Ectodermal cell (in vitro differentiated cells): ENCODE measurements at regions not wholly inside any gene's neighbourhood (a gene's known extent, or its start where the extent isn't known, plus 50 kb on each side); places are given as distances from the start of the nearest gene placed in this dataset.
"Not testable (repeated sequence)": the region's sequence is repeated elsewhere in the genome, so short reads cannot be mapped to it uniquely, and the experiment has no call there.

Experiments used
- H3K27ac ChIP-seq: 2 replicates; pipeline ENCODE4 v1.7.0; 2013; ENCODE audit warnings: mild to moderate bottlenecking, low read depth, low read length; ENCODE audit not compliant: insufficient read depth, poor library complexity, severe bottlenecking
- H3K27me3 ChIP-seq: 2 replicates; pipeline ENCODE4 v1.7.0; 2013; ENCODE audit warnings: mild to moderate bottlenecking, low read length; ENCODE audit not compliant: insufficient read depth, control insufficient read depth, poor library complexity, severe bottlenecking
- H3K36me3 ChIP-seq: one replicate; pipeline ENCODE4 v1.7.0; 2013; ENCODE audit warnings: low read length; ENCODE audit not compliant: control insufficient read depth, insufficient read depth
- H3K4me1 ChIP-seq: one replicate; pipeline ENCODE4 v1.7.0; 2013; ENCODE audit warnings: low read length; ENCODE audit not compliant: control insufficient read depth, insufficient read depth
- H3K4me3 ChIP-seq: 2 replicates; pipeline ENCODE4 v1.7.0; 2013; ENCODE audit warnings: low read depth, low read length, control low read depth; ENCODE audit not compliant: insufficient read depth
- H3K9me3 ChIP-seq: 2 replicates; pipeline ENCODE4 v1.7.0; 2013; ENCODE audit warnings: mild to moderate bottlenecking, low read length, moderate library complexity; ENCODE audit not compliant: control insufficient read depth
- WGBS, 2 experiments: methylation state at CpG; one replicate each; pipeline ENCODE4 v1.1.7; 2013; ENCODE audit warnings: missing lambda C conversion rate in 2 of 2; 5-methylcytosine and 5-hydroxymethylcytosine counted together

GRCh38 chr10:34890939-34891338 is 75.8 kb upstream of the PARD3 start:
- no peaks in the 10 kb centered on the region for H3K9me3 ChIP-seq
- no peak overlapping the region for H3K27ac ChIP-seq
- no peaks in the 10 kb centered on the region for H3K27me3 ChIP-seq
- no peaks in the 10 kb centered on the region for H3K4me1 ChIP-seq
- no peaks in the 10 kb centered on the region for H3K36me3 ChIP-seq
- 31 to 36% methylated on average over 2 of the region's 2 CpGs for WGBS, 2 experiments
- no peak overlapping the region for H3K4me3 ChIP-seq

GRCh38 chr10:34889004-34889869 is 74.1 kb upstream of the PARD3 start:
- Histone ChIP-seq H3K27me3 (no peaks in the 10 kb centered on the region), H3K36me3 (no peaks in the 10 kb centered on the region), H3K9me3 (no peaks in the 10 kb centered on the region), H3K27ac (no peak overlapping the region), H3K4me1 (no peaks in the 10 kb centered on the region), H3K4me3 (no peak overlapping the region)
- WGBS, 2 experiments: 88 to 89% methylated on average over 16 of the region's 16 CpGs

DNA sequence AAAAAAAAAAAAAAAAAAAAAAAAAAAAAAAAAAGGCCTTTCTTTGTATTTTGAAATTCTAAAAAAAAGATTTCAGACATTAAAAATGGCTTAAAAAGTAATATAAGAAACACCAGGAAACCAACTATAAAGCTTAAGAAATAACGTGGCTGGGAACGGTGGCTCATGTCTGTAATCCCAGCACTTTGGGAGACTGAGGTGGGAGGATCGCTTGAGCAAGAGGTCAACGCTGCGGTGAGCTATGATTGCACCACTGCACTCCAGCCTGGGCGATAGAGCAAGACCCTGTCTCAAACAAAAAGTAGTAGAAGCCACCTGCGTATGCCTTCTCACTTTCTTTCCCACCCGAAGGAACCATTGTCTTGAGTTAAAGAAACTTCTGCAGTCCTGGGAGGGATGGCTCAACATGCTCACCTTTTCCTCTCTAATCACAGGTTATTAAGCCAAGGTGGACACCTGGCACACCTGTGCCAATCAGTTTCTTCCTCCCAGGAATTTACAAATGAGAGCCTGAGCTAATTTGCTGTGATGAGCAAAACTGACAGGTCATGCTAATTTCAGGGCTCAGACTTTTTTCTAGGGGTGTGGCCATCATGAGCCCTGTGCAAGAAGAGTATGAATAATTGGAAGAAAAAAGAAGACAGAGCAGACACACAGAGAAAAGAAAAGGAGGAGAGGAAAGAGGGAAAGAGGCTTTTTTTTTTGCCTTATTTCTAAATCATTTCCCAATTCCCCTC is 72.0 kb upstream of the PARD3 start:
- H3K4me3 ChIP-seq: no peak overlapping the region
- H3K36me3 ChIP-seq: no peaks in the 10 kb centered on the region
- 91 to 92% methylated on average over 8 of the region's 8 CpGs for WGBS, 2 experiments
- no peak overlapping the region for H3K27ac ChIP-seq
- H3K9me3 ChIP-seq: no peaks in the 10 kb centered on the region
- no peaks in the 10 kb centered on the region for H3K27me3 ChIP-seq
- no peaks in the 10 kb centered on the region for H3K4me1 ChIP-seq

DNA sequence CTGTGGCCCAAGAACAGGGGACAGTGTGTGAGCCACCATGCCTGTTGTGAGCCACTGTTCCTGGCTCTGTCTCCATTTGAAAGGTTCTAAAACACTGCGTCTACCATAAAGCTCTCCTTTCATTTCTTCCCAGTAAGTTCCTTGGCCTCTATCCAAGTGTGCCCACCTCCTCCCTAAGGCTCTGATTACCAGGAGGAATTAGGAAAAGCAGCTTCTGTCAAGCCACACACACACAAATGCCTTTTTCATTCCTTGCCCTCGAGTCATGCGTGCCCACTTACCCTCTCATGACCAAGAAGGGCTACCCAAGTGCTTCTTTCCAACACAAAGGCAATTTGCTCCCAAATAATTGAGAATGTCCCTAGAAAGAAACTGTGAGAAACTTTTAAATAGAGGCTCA is 70.8 kb upstream of the PARD3 start:
- WGBS, 2 experiments: 84 to 88% methylated on average over 3 of the region's 3 CpGs
- Histone ChIP-seq H3K9me3 (no peaks in the 10 kb centered on the region), H3K27ac (no peak overlapping the region), H3K27me3 (no peaks in the 10 kb centered on the region), H3K4me1 (no peaks in the 10 kb centered on the region), H3K36me3 (no peaks in the 10 kb centered on the region), H3K4me3 (no peak overlapping the region)

GRCh38 chr10:34885011-34885410 is 69.9 kb upstream of the PARD3 start:
- H3K9me3 ChIP-seq: no peaks in the 10 kb centered on the region
- no peaks in the 10 kb centered on the region for H3K27me3 ChIP-seq
- H3K27ac ChIP-seq: no peak overlapping the region
- H3K36me3 ChIP-seq: no peaks in the 10 kb centered on the region
- WGBS, 2 experiments: 93 to 95% methylated on average over 4 of the region's 4 CpGs
- no peak overlapping the region for H3K4me3 ChIP-seq
- no peaks in the 10 kb centered on the region for H3K4me1 ChIP-seq

GRCh38 chr10:34884272-34884952 is 69.3 kb upstream of the PARD3 start:
- Histone ChIP-seq H3K36me3 (no peaks in the 10 kb centered on the region), H3K27ac (no peak overlapping the region), H3K27me3 (no peaks in the 10 kb centered on the region), H3K9me3 (no peaks in the 10 kb centered on the region), H3K4me3 (no peak overlapping the region), H3K4me1 (no peaks in the 10 kb centered on the region)
- WGBS, 2 experiments: 95 to 96% methylated on average over 4 of the region's 4 CpGs

GRCh38 chr10:34880817-34881216 is 65.7 kb upstream of the PARD3 start:
- Histone ChIP-seq H3K4me1 (no peaks in the 10 kb centered on the region), H3K27me3 (no peaks in the 10 kb centered on the region), H3K9me3 (no peaks in the 10 kb centered on the region), H3K4me3 (no peak overlapping the region), H3K27ac (no peak overlapping the region), H3K36me3 (no peaks in the 10 kb centered on the region)
- 92% methylated on average over 7 of the region's 7 CpGs for WGBS, 2 experiments

- H3K4me3 ChIP-seq, H3K4me1 ChIP-seq, H3K27ac ChIP-seq, H3K27me3 ChIP-seq, H3K36me3 ChIP-seq, H3K9me3 ChIP-seq: not testable (repeated sequence)
- 60 to 89% methylated on average over 1 of the region's 1 CpG for WGBS, 2 experiments
Measured at GRCh38 chr10:34878651-34879050, 63.6 kb upstream of the PARD3 start.

GRCh38 chr10:34875061-34875460 is 60.0 kb upstream of the PARD3 start:
- Histone ChIP-seq H3K4me3 (no peak overlapping the region), H3K4me1 (no peaks in the 10 kb centered on the region), H3K9me3 (no peaks in the 10 kb centered on the region), H3K27me3 (no peaks in the 10 kb centered on the region), H3K27ac (no peak overlapping the region), H3K36me3 (no peaks in the 10 kb centered on the region)
- WGBS, 2 experiments: 94 to 95% methylated on average over 11 of the region's 11 CpGs

GRCh38 chr10:34872820-34873219 is 57.7 kb upstream of the PARD3 start:
- H3K4me3 ChIP-seq: no peak overlapping the region
- WGBS, 2 experiments: 90 to 95% methylated on average over 2 to 3 of the region's 3 CpGs
- H3K27me3 ChIP-seq: no peaks in the 10 kb centered on the region
- no peak overlapping the region for H3K27ac ChIP-seq
- no peaks in the 10 kb centered on the region for H3K4me1 ChIP-seq
- no peaks in the 10 kb centered on the region for H3K9me3 ChIP-seq
- H3K36me3 ChIP-seq: no peaks in the 10 kb centered on the region
